Left ventricle myocardium inferior (tissue), 1 donor: ENCODE measurements at regions not wholly inside any gene's neighbourhood (a gene's known extent, or its start where the extent isn't known, plus 50 kb on each side); places are given as distances from the start of the nearest gene placed in this dataset.
A peak's percentile ranks its signal among the peaks of the same experiment; 100 is the strongest.

ENCODE experiments used
- DNase-seq: peaks from one replicate; pipeline ENCODE4 v3.0.0-alpha.2; 2020
- H3K27ac ChIP-seq: fragments of 200-600 bp; replicated peaks from 2 replicates; pipeline ENCODE4 v1.8.0; 2021
- H3K27me3 ChIP-seq: fragments of 200-600 bp; 2 replicates; pipeline ENCODE4 v1.8.0; 2021; ENCODE audit warnings: low read depth
- H3K36me3 ChIP-seq: fragments of 200-600 bp; 2 replicates; pipeline ENCODE4 v1.8.0; 2021
- H3K4me1 ChIP-seq: fragments of 200-600 bp; 2 replicates; pipeline ENCODE4 v1.8.0; 2021
- H3K4me3 ChIP-seq: fragments of 200-600 bp; 2 replicates; pipeline ENCODE4 v1.8.0; 2021; ENCODE audit warnings: mild to moderate bottlenecking, moderate library complexity
- H3K9me3 ChIP-seq: fragments of 200-600 bp; replicated peaks from 2 replicates; pipeline ENCODE4 v1.8.0; 2021
- CTCF ChIP-seq: fragments of 200-600 bp; IDR thresholded peaks from 2 replicates; pipeline ENCODE4 v1.8.0; 2021; ENCODE audit warnings: antibody characterized with exemption, mild to moderate bottlenecking, borderline replicate concordance
- intact Hi-C: fragments of 100-400 bp; cut with micrococcal nuclease; formaldehyde crosslinking; loops from one replicate; pipeline ENCODE4 v1.11.0; 2022
- donor health status: DM: no; HTN: yes; CAD: no; lungs with severe emphysema.

- TF ChIP-seq CTCF, result no peak
- H3K4me1 ChIP-seq, result peaks cover 10% of the 10 kb centered on the region
- intact Hi-C loops, result no loop called here
- no peak for DNase-seq
- no peak overlapping the region for H3K4me3 ChIP-seq
- H3K36me3 ChIP-seq, result no peaks in the 10 kb centered on the region
- H3K27me3 ChIP-seq, result peaks cover 86% of the 10 kb centered on the region
- H3K9me3 ChIP-seq, result no peaks in the 10 kb centered on the region
- no peak overlapping the region for H3K27ac ChIP-seq
Measured at GRCh38 chr2:126970583-126970982, 71.9 kb downstream of the TEX51 start.

GRCh38 chr2:126971162-126971480 is 72.4 kb downstream of the TEX51 start:
- Histone ChIP-seq H3K27me3 (peaks cover 86% of the 10 kb centered on the region), H3K4me3 (peak overlapping the region; percentile 61), H3K9me3 (no peaks in the 10 kb centered on the region), H3K36me3 (no peaks in the 10 kb centered on the region), H3K4me1 (peaks cover 10% of the 10 kb centered on the region), H3K27ac (no peak overlapping the region)
- TF ChIP-seq CTCF, result no peak
- intact Hi-C loops, result no loop called here
- DNase-seq, result no peak

GRCh38 chr2:126971481-126972278 is 73.0 kb downstream of the TEX51 start:
- peak overlapping the region; percentile 61 for H3K4me3 ChIP-seq
- no peak overlapping the region for H3K27ac ChIP-seq
- intact Hi-C loops, result no loop called here
- H3K36me3 ChIP-seq, result no peaks in the 10 kb centered on the region
- H3K4me1 ChIP-seq, result peaks cover 10% of the 10 kb centered on the region
- peak; percentile 56 for DNase-seq
- no peaks in the 10 kb centered on the region for H3K9me3 ChIP-seq
- peaks cover 86% of the 10 kb centered on the region for H3K27me3 ChIP-seq
- peak; percentile 97 for TF ChIP-seq CTCF

GRCh38 chr2:126972279-126972626 is 73.6 kb downstream of the TEX51 start:
- intact Hi-C loops, result no loop called here
- peak overlapping the region; percentile 61 for H3K4me3 ChIP-seq
- H3K9me3 ChIP-seq, result no peaks in the 10 kb centered on the region
- no peaks in the 10 kb centered on the region for H3K36me3 ChIP-seq
- no peak for DNase-seq
- peak; percentile 29 for TF ChIP-seq CTCF
- H3K27me3 ChIP-seq, result peaks cover 86% of the 10 kb centered on the region
- H3K27ac ChIP-seq, result no peak overlapping the region
- H3K4me1 ChIP-seq, result peaks cover 10% of the 10 kb centered on the region

- DNase-seq, result no peak
- Histone ChIP-seq H3K4me1 (peaks cover 10% of the 10 kb centered on the region), H3K4me3 (no peak overlapping the region), H3K36me3 (no peaks in the 10 kb centered on the region), H3K27ac (no peak overlapping the region), H3K27me3 (peaks cover 72% of the 10 kb centered on the region), H3K9me3 (no peaks in the 10 kb centered on the region)
- no peak for TF ChIP-seq CTCF
- intact Hi-C loops, result no loop called here
Measured at GRCh38 chr2:126973745-126974144, 75.1 kb downstream of the TEX51 start.
